ENCODE measurements at regions not wholly inside any gene's neighbourhood (a gene's known extent, or its start where the extent isn't known, plus 50 kb on each side); places are given as distances from the start of the nearest gene placed in this dataset.

DNA sequence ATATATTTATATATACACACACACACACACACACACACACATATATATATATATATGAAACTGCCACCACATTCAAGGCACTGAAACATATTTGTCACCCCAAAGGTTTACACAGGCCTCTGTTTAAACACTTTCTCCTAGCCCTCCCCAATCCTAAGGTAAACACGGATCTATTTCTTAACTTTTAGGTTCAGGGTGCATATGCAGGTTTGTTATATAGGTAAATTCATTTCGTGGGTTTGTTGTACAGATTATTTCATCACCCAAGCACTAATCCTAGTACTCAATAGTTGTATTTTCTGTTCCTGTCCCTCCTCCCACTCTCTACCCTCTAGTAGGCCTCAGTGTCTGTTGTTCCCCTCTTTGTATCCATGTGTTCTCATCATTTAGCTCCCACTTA, 305.0 kb downstream of the GPR37 start (continued):
- TF ChIP-seq, protein P1, sequence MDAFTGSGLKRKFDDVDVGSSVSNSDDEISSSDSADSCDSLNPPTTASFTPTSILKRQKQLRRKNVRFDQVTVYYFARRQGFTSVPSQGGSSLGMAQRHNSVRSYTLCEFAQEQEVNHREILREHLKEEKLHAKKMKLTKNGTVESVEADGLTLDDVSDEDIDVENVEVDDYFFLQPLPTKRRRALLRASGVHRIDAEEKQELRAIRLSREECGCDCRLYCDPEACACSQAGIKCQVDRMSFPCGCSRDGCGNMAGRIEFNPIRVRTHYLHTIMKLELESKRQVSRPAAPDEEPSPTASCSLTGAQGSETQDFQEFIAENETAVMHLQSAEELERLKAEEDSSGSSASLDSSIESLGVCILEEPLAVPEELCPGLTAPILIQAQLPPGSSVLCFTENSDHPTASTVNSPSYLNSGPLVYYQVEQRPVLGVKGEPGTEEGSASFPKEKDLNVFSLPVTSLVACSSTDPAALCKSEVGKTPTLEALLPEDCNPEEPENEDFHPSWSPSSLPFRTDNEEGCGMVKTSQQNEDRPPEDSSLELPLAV (CRISPR knock-in tag; conservative IDR thresholded peaks at IDR 0.05; ENCODE audit: low read depth): no peak
- no peak for TF ChIP-seq FOXP1 (IDR thresholded peaks at IDR 0.05)
- peak; percentile 81 for TF ChIP-seq FOXP1 (CRISPR knock-in tag; IDR thresholded peaks at IDR 0.05)
- TF ChIP-seq, protein P2, sequence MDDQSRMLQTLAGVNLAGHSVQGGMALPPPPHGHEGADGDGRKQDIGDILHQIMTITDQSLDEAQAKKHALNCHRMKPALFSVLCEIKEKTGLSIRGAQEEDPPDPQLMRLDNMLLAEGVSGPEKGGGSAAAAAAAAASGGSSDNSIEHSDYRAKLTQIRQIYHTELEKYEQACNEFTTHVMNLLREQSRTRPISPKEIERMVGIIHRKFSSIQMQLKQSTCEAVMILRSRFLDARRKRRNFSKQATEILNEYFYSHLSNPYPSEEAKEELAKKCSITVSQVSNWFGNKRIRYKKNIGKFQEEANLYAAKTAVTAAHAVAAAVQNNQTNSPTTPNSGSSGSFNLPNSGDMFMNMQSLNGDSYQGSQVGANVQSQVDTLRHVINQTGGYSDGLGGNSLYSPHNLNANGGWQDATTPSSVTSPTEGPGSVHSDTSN (CRISPR knock-in tag; IDR thresholded peaks at IDR 0.05; ENCODE audit: borderline replicate concordance): no peak
- TF ChIP-seq KLF11 (CRISPR knock-in tag; IDR thresholded peaks at IDR 0.05): no peak
- TF ChIP-seq ZNF335 (CRISPR knock-in tag; IDR thresholded peaks at IDR 0.05): no peak
- TF ChIP-seq ZNF251 (CRISPR knock-in tag; IDR thresholded peaks at IDR 0.05): no peak
- TF ChIP-seq, protein P3, sequence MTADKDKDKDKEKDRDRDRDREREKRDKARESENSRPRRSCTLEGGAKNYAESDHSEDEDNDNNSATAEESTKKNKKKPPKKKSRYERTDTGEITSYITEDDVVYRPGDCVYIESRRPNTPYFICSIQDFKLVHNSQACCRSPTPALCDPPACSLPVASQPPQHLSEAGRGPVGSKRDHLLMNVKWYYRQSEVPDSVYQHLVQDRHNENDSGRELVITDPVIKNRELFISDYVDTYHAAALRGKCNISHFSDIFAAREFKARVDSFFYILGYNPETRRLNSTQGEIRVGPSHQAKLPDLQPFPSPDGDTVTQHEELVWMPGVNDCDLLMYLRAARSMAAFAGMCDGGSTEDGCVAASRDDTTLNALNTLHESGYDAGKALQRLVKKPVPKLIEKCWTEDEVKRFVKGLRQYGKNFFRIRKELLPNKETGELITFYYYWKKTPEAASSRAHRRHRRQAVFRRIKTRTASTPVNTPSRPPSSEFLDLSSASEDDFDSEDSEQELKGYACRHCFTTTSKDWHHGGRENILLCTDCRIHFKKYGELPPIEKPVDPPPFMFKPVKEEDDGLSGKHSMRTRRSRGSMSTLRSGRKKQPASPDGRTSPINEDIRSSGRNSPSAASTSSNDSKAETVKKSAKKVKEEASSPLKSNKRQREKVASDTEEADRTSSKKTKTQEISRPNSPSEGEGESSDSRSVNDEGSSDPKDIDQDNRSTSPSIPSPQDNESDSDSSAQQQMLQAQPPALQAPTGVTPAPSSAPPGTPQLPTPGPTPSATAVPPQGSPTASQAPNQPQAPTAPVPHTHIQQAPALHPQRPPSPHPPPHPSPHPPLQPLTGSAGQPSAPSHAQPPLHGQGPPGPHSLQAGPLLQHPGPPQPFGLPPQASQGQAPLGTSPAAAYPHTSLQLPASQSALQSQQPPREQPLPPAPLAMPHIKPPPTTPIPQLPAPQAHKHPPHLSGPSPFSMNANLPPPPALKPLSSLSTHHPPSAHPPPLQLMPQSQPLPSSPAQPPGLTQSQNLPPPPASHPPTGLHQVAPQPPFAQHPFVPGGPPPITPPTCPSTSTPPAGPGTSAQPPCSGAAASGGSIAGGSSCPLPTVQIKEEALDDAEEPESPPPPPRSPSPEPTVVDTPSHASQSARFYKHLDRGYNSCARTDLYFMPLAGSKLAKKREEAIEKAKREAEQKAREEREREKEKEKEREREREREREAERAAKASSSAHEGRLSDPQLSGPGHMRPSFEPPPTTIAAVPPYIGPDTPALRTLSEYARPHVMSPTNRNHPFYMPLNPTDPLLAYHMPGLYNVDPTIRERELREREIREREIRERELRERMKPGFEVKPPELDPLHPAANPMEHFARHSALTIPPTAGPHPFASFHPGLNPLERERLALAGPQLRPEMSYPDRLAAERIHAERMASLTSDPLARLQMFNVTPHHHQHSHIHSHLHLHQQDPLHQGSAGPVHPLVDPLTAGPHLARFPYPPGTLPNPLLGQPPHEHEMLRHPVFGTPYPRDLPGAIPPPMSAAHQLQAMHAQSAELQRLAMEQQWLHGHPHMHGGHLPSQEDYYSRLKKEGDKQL (CRISPR knock-in tag; IDR thresholded peaks at IDR 0.05; ENCODE audit: low read depth): peak; percentile 79
- no peak for TF ChIP-seq HOXA7 (CRISPR knock-in tag; IDR thresholded peaks at IDR 0.05)
- TF ChIP-seq RFXANK (CRISPR knock-in tag; IDR thresholded peaks at IDR 0.05): no peak
- no peak; the same call in 1 of the 2 replicates for TF ChIP-seq KDM6A (CRISPR knock-in tag; IDR thresholded peaks at IDR 0.05; ENCODE audit: low read depth)
- TF ChIP-seq PCBP1 (IDR thresholded peaks at IDR 0.05; ENCODE audit: borderline replicate concordance, low read depth, low read length): no peak
- no peak for TF ChIP-seq KLF12 (CRISPR knock-in tag; IDR thresholded peaks at IDR 0.05; ENCODE audit: borderline replicate concordance)
- TF ChIP-seq SIX4 (CRISPR knock-in tag; IDR thresholded peaks at IDR 0.05): no peak
- peak; percentile 39; the same call in 1 of the 2 replicates for TF ChIP-seq NCOA2 (CRISPR knock-in tag; IDR thresholded peaks at IDR 0.05)
- no peak for TF ChIP-seq NPAS2 (CRISPR knock-in tag; IDR thresholded peaks at IDR 0.05; ENCODE audit: borderline replicate concordance)
- TF ChIP-seq ARID4A (CRISPR knock-in tag; IDR thresholded peaks at IDR 0.05; ENCODE audit: borderline replicate concordance): no peak
- no peak for TF ChIP-seq MTA1 (CRISPR knock-in tag; IDR thresholded peaks at IDR 0.05; ENCODE audit: borderline replicate concordance)
- TF ChIP-seq JARID2 (CRISPR knock-in tag; IDR thresholded peaks at IDR 0.05; ENCODE audit: insufficient replicate concordance): no peak
- no peak for TF ChIP-seq SRF (IDR thresholded peaks at IDR 0.05; ENCODE audit: low read depth, low read length)
- TF ChIP-seq PPARG (CRISPR knock-in tag; conservative IDR thresholded peaks at IDR 0.05): no peak
